NT2/D1 (cell line): ENCODE measurements at regions not wholly inside any gene's neighbourhood (a gene's known extent, or its start where the extent isn't known, plus 50 kb on each side); places are given as distances from the start of the nearest gene placed in this dataset.

Source experiments
- YY1 ChIP-seq: IDR thresholded peaks from 2 replicates; pipeline ENCODE4 v1.6.1; 2011; ENCODE audit not compliant: insufficient read length, insufficient read depth
- ZNF274 ChIP-seq: IDR thresholded peaks from 2 replicates; pipeline ENCODE4 v1.6.1; 2011; ENCODE audit warnings: mild to moderate bottlenecking, low read depth, low read length

GRCh38 chr18:4734021-4734420, 278.9 kb upstream of the DLGAP1 start:
- TF ChIP-seq ZNF274 (no peak), YY1 (no peak)
